ENCODE measurements at regions not wholly inside any gene's neighbourhood (a gene's known extent, or its start where the extent isn't known, plus 50 kb on each side); places are given as distances from the start of the nearest gene placed in this dataset.
A peak's percentile ranks its signal among the peaks of the same experiment; 100 is the strongest.

DNA sequence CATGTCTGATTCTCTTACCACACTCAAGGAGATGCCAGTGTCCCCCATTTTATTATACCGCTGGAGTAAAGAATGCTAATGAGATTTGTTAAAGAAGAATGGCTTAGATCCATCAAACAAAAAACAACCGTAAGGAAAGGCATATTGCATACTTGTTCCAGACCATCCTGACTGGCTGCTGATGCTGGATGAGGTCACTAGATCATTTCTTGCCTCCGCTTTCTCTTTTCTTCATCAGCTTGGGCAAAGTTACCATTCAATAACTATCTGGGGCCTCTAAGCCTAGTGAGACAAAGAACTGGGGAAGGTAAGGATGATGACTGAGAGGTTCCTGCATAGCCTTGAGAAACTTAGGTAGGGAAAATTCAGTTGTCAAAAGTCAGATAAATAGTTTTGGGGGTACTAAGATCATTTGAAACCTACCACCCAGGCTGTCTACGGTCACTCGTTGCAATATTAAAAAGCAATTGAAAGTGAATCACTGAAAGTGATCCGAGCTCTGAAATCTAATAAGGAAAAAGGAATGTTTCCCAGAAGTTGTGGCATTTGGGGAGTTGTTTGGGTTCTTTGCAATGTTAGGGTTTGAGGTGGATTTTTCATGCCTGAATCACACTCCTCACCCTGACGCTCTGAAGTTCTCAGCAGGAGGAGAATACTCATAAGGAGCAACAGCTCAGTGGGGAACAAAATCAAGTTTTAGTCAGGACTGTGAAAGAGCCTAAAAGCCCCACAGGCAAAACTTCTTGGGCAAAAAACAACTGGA is 176.8 kb downstream of the HHIPL2 start:
- no peak for DNase-seq

DNA sequence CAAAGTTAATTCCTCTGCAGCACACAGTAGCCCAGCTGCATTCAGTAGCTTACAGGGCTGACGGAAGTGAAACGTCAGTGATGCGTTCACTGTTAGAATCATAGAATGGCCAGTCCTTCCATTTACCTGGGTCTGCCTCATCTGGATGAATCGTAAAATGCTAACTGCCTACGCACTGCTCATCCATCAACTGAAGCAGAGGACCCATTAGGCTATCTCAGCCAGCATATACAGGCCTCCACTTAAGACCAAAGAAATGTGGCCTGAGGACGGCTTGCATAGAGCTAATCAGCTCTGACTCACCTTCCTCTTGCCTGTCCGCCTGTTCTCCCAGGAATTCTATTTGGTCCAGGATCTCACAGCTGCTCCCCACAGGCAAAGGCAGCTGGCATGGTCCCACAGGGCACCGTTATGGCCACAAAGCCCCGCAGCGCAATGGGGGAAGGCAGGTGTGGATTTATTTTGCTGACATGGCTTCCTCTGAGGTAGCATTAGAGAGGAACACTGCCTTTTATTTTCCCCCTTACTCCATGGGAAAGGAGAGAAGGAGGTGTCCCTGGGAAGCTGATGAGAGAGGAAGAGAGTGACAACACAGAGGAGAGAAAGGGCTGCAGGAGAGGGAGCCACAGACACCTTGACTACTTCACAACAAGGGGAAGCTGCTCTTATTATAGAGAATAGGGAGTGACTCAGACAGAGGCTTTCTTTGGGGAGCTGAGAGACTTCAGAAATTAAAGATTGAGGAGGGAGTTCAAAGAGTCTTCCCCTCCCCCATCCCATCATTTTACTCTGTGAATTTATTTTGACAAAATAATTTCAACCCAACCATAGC is 177.6 kb downstream of the HHIPL2 start:
- no peak for DNase-seq

DNA sequence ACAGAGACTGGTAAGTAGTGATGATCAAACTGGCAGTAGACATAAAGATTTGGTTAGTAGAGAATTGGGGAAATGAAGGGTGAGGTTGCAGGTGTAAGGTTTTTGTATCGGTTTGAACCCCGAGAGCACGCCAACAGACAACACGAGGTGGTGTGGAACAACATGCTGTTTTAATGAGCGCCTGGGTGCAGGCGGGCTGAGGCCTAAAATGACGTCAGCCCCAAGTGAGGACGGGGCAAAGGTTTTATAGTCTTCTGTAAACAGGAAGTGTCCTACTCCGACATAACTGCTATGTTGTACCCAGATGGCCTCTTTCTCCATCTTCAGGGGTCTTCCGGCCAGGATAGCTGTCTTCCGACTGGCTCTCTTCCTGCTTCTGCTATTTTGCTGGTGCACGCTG is 178.8 kb downstream of the HHIPL2 start:
- DNase-seq: no peak

DNA sequence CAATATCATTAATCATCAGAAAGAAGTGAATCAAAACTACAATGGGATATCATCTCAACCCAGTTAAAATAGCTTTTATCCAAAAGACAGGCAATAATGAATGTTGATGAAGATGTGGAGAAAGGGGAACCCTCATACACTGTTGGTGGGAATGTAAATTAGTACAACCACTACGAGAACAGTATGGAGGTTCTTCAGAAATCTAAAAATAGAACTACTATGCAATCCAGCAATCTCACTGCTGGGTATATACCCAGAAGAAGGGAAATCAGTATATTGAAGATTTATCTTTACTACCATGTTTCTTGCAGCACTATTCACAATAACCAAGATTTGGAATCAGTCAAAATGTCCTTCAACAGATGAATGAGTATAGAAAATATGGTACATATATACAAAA is 189.8 kb downstream of the HHIPL2 start:
- DNase-seq: no peak

DNA sequence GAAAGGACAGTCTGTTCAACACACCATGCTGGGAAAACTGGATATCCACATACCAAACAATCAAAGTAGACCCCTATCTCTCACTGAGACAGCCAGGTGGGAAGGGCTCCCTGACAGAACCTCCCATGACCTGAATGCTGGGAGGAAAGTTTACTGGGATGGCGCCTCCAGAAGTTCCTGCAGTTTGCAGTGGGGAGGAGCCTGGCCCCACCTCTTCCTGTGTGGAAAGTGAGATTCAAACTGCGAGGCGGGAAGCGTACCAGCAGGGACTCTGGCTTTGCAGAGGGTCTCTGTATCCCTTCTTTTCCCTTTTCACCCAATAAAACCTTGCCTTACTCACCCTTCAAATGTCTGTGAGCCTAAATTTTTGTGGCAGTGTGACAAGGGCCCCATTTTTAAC is 190.7 kb downstream of the HHIPL2 start:
- DNase-seq: no peak

DNA sequence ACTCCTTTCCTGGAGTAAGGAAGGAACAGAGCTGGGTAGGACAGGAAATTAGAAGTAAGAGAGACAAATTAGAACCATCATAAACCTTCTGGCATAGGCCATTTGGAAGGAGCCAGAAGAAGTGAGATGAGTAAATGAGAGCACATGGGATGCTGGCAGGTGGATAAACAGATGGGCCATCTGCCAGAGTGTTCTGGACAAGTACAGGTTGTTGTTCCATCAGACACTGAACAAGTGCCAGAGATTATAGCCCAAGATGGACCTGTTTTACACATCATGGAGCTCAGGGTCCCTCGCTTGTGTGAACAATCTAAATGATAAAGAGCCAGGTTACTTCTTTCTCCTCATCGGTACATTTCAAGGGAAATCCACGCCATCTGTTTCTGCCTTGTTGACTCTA is 200.3 kb downstream of the HHIPL2 start:
- no peak for DNase-seq

DNA sequence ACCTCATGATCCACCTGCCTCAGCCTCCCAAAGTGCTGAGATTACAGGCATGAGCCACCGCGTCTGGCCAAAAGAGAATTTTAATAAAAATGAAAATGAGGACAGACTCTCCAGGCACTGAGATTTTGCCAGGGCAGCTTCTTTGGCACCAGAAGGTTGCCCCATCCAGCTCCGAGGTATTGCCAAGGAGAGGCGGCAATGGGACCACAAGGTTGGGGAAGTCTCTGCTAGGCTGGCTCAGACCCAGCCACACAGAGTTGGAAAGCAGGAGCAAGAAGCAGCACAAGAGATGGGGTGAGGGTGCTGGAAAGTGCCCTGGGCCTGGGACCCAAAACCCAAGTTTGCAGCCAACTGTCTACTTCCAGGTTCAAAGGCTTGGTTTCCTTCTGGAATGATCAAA is 200.9 kb downstream of the HHIPL2 start:
- no peak for DNase-seq

DNA sequence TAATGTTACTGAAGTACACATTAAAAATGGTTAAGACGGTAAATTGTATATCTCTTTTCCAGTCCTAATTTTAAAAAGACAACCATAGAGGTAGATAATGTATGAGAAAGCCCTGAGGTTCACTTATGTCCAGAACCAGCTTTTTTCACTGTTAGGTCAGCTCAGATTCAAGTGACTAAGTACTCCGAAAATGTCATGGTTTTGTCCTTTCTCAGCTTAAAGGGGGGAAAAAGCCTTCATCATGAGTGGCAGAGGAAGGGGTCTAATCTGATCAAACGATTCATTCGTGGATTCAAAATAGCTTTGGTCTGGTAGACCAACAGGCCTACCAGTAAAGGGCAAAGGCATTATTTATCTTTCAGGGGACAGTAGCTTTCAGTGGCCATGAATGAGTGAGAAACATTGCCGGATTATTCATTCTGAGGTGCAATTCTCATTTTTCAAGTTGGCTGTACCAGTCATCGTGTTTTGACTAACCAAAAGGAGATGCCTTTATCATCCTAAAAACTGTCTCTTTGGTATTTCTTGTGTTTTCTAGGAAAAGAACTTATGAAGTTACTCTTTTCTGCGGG is 208.4 kb downstream of the HHIPL2 start:
- DNase-seq: no peak

DNA sequence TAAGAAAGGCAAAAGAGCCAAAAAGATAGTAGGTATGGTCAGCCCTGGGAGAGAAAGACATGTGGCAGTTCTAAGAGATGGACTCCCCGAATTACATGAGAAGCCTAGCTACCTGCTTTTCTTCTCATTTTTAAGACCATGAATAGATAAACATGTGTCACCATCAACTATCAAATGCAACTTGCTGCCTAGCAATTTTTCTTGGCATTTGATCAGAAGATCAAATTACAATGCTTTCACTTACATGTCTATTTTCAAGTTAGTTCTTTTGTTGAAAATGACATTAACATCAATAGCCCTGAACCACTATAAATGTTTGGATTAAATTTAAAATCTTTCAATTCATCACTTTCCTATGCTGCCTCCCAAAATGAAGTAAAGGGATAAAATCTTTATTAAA is 212.3 kb downstream of the HHIPL2 start:
- DNase-seq: no peak

DNA sequence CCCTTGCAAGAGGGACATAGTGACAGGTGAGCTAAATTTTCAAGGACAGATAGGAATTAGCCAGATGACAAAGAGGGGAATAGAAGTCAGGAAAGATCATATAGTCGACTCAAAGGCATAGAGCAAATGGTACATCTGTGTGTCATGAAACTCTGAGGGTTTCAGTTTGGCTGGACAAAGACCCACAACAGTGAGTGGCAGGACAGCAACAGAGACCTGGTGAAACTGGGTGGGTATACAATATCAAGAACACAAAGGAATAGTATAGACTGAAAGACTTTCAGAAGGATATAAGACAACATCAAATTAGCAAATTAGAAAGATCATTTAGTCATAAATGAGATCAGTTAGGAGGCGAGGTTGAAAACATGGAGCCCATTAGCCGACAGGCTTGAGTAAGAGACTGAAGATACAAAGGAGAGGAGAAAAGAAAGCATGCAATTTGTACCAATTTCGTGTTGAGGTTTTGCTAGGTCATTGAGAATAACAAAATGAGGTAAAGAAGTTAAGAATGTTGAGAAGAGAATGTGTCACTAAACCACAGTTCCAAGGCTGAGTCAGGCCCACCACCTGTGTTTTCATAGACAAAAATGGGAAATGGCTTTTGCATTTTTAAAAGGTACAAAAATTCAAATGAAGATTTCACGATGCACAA is 213.8 kb downstream of the HHIPL2 start:
- no peak for DNase-seq

DNA sequence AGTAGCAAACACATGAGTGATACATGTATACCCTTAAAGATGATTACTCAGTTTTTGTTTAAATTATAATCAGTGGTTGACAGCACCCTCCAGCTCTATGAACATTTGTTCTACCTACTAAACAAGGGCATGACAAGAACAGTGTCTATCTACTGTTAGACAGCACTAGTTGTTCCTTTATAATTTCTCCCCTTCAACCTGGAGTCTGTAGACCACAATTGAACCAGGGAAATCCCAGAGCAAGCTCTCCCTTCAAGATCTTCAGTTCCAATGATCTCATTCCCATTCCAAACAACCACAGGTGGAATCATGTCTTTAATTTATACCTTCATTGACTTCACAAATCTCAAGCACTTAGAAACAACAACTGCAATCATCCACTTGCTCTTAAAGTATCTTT is 216.1 kb downstream of the HHIPL2 start:
- DNase-seq: no peak

DNA sequence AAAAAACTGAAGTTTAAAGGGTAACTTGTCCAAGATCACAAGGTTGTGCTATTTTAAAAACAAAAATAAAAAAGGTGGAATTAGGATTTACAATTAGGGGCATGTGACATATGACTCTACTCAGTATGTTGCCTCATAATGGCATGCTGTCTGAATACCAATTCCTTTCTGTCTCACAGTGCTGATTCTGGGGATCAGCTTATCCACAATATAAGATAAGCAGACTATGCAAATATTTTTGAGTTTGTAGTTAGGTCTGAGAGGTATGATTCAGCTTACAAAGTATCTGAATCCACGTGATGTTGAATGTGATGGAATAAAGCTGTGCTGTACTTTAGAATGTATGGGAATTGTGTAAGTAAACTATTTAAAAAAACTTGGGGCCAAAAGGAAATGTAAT is 216.6 kb downstream of the HHIPL2 start:
- no peak for DNase-seq

DNA sequence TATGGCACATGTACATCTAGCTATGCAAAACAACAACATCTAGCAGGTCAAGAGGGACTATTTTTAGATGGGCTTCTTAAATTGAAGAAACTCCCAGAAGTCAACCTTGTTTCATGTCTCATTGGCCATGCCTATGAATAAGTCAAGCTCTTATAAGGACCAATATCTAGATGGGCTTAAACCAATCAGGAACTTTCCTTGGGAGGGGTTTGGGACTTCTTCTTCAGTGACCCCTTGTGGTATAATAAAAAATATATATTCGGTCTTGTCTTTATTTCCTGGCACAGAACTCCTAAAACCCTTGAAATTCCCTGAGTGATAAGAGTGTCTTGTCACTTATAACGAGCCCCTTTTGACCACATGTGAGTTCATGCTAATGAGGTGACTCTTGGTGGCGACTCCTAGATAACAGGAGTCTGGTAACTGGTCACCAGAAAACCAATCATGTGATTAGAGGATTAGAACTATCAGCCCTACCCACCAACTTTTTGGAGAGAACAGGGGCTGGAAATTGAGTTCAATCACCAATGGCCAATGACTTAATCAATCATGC is 218.3 kb downstream of the HHIPL2 start:
- DNase-seq: no peak

DNA sequence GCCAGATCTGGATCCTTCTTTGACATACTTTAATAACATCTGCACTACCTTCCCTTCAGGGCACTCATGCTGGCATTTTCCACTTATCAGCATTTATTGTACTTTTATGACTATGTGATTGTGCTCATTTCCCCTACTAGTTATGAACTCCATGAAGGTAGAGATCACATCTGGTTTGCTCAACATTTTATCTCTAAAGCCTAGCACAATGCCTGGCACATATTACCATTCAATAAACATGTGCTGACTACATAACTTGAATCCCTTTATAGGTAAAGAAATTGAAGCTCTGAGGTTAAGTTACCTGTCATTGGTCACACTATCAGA is 221.2 kb downstream of the HHIPL2 start:
- DNase-seq: no peak

DNA sequence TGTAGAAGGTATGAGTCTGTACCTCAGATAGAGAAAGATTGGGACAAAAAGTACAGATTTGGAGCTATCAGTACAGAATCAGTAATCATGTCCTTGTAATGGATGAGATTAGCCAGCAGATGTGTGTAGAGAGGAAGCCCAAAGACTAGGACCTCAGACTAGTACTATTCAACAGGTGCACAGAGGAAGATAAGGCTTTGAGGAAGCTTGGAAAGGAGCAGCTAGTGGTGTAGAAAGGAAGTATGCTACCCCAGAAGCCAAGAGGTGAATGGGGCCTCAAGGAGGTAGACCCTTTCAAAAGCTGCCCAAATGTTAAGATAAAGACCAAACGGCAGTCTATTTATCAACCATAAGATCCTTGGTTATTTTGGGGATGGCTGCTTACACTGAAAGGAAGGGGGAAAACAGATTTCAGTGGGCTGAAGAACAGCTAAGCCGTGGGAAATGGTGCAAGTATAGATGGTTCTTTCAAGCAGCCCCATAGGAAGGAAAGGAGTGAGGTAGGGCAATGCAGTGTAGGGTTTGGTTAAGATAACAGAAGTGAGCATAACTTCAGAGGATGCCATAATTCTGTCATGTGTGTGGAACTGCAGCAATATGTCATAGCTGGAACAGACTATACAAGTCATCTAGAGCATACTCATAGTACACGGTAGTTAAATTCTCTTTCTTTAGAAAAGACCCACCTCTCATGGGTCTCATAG is 221.7 kb downstream of the HHIPL2 start:
- no peak for DNase-seq

DNA sequence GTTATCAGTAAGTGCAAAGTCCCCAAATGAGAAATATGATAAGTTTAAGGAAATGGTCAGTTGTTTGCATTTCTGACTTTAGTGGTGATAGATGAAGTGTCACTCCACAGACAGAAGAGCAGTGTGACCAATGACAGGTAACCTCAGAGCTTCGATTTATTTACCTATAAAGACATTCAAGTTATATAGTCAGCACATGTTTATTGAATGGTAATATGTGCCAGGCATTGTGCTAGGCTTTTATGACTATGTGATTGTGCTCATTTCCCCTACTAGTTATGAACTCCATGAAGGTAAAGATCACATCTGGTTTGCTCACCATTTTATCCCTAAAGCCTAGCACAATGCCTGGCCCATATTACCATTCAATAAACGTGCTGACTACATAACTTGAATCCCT is 222.4 kb downstream of the HHIPL2 start:
- no peak for DNase-seq

DNA sequence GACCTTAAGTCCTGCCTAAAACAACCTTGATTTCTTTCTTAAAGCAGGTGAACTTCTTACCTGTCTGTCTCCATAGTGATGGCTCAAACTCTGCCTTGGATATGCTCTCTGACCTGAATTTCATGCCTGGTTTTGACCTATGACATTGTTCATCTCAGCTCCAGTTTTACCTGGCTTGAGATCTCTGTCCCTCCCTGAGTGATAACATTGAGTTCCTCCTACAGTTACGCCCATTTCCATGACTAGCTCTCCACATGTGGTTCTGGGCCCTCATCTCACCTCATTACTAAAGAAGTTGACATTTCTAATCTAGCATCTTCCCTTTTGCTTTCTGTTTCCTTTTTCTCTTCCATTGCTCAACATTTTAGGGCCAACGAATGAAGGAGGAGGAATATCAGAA is 233.1 kb downstream of the HHIPL2 start:
- no peak for DNase-seq

DNA sequence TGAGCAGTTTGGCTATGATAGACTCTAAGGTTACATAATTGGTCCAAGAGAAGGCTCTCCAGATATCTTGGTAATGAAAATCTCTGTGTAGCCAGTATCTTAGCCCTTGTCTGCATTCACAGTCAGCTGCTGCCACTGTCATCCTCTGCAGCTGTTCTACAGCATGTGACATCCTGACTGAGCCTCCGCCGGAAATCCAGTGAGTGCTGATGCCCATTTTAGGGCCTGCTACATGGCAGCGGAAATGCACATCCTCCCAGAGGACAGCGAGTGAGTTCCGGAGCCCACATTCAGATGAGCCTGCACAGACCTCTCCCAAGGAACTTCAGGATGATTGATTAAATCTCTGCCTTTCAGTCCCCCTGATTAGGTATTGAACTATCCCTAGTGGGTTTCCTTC is 237.1 kb downstream of the HHIPL2 start:
- DNase-seq: peak in 46 of 58 donors; percentile 1 to 60 (median 22)

DNA sequence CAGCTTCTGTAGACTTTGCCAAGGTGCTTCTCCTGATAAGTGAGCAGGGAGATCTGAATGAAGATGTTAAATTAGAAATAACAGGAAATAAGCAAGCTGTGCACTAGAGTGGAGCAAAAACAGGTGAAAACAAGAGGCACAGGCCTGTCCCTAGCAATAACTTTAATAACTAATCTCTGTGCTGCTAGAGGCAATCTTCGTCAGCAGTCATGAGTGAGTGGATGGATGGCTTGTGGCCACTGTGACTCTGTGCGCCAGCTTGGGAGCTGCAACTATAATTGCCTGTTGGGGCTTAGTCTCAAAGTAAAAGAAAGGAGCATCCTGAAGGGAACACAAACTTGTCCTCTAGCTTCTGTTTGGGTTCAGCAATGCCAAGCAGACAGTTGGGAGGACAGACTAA is 240.3 kb downstream of the HHIPL2 start:
- no peak for DNase-seq

DNA sequence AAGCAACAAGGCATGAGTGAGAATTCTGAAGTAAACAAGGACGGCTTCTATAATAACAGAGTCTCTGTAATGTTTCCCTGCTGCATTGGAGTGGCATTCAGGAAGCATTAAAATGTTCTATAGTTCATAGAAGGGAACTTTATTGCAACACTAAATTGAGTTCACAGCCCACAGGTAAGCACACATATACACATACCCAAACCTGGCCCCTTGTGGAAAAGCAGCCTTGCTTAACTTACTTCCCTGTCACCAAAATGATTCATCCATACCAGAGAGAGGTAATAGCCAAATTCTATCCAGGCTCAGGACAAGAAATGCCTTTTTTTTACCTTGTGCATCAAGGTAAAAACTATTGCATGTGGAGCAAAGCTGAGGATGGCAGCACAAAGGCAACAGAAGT is 241.4 kb downstream of the HHIPL2 start:
- DNase-seq: no peak

DNA sequence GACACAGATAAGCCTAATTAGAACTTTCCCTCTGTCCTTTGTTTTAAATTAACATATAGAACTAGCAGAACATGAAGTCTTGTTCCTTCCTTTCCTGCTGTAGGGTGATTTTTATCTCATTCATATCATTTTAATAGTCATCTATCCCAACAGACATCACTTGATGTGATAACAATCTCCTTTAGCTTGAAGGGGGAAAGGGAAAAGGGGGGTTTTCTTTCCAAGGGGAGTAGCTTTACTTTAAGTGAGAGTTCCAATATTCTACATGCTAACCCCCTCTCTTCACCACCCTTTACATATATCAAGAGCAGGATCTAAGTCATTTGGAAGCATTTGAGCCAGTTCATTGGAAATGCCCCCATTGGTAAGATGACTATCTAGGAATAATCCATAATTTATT is 241.9 kb downstream of the HHIPL2 start:
- no peak for DNase-seq
